ENCODE measurements at regions not wholly inside any gene's neighbourhood (a gene's known extent, or its start where the extent isn't known, plus 50 kb on each side); places are given as distances from the start of the nearest gene placed in this dataset.

DNA sequence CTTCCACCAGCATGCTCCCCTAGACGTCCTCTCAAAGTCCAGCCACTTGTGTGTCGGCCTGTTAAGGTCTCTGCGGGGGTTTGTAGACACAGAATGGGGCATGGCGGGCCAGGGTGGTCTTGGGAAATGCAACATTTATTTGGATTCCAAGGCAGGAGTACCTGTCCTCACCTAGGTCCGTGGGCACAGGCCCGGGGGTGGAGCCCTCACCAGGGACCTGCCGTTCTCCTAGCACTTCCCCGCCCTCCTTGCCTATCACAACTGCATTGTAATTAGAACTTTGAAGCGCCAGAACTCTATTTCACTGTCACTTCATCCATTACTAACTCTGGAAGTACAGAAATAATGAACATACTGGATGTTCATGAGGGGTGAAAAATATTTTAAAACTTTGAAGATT, 268.3 kb upstream of the ACTBL2 start:
- TF ChIP-seq, protein P1, sequence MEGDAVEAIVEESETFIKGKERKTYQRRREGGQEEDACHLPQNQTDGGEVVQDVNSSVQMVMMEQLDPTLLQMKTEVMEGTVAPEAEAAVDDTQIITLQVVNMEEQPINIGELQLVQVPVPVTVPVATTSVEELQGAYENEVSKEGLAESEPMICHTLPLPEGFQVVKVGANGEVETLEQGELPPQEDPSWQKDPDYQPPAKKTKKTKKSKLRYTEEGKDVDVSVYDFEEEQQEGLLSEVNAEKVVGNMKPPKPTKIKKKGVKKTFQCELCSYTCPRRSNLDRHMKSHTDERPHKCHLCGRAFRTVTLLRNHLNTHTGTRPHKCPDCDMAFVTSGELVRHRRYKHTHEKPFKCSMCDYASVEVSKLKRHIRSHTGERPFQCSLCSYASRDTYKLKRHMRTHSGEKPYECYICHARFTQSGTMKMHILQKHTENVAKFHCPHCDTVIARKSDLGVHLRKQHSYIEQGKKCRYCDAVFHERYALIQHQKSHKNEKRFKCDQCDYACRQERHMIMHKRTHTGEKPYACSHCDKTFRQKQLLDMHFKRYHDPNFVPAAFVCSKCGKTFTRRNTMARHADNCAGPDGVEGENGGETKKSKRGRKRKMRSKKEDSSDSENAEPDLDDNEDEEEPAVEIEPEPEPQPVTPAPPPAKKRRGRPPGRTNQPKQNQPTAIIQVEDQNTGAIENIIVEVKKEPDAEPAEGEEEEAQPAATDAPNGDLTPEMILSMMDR (conservative IDR thresholded peaks at IDR 0.05) = no peak
- TF ChIP-seq ZFX (IDR thresholded peaks at IDR 0.05) = no peak
